HCT116 (cell line): ENCODE measurements at regions not wholly inside any gene's neighbourhood (a gene's known extent, or its start where the extent isn't known, plus 50 kb on each side); places are given as distances from the start of the nearest gene placed in this dataset.
"Not testable (repeated sequence)": the region's sequence is repeated elsewhere in the genome, so short reads cannot be mapped to it uniquely, and the experiment has no call there.

Experiments
- ATAC-seq: fragments of 200-7000 bp; cut with Tn5 transposase; 2 replicates; pipeline ENCODE4 v1.9.1; 2020; ENCODE audit warnings: mild to moderate bottlenecking, moderate library complexity
- BruUV-seq: library from RNA; stranded (reverse); fragments of 400-500 nt; replicated peaks from 2 replicates; lab custom pipeline; 2021; lab: Mats Ljungman, UMichigan
- CTCF ChIA-PET: fragments of 300-600 bp; sonication (Branson Sonifier 250); formaldehyde crosslinking; loops from one replicate; lab custom pipeline; 2021; ENCODE audit warnings: antibody characterized with exemption; lab: Charles Lee
- POLR2A ChIA-PET: fragments of 300-600, 350-600 bp; sonication (Branson Sonifier 250); formaldehyde crosslinking; loops from one replicate; lab custom pipeline; 2021; ENCODE audit warnings: antibody characterized with exemption; lab: Charles Lee
- RAD21 ChIA-PET, 2 experiments: fragments of 300-600 bp; sonication (Branson Sonifier 250); formaldehyde crosslinking; loops; one replicate each; lab custom pipeline; 2023; ENCODE audit warnings: low total read pairs in 2 of 2; ENCODE audit not compliant: uncharacterized antibody in 2 of 2, unreplicated experiment in 2 of 2, low non-redundant PET in 1 of 2; lab: Charles Lee
- DNase-seq: peaks from one replicate; pipeline ENCODE4 v3.0.0-alpha.2; 2010; ENCODE audit warnings: low read depth, low spot score
- H2AFZ ChIP-seq: fragments of 200-600 bp; shearing (Covaris generic), sonication (generic); 2 replicates; pipeline ENCODE4 v1.6.1; 2017; ENCODE audit warnings: low read depth, mixed run types, mixed read lengths, antibody characterized with exemption, low read length; ENCODE audit not compliant: poor library complexity, severe bottlenecking
- H3K27ac ChIP-seq: 2 replicates; pipeline ENCODE4 v1.5.1; 2012; ENCODE audit warnings: low read depth, low read length
- H3K27me3 ChIP-seq: fragments of 200-600 bp; sonication (generic); 2 replicates; pipeline ENCODE4 v1.6.1; 2016; ENCODE audit warnings: mixed run types, low read length, mixed read lengths; ENCODE audit not compliant: insufficient read depth
- H3K36me3 ChIP-seq, 2 experiments: fragments of 200-500 bp in 1 of 2; fragments of 200-600 bp in 1 of 2; sonication (Bioruptor generic) in 1 of 2; sonication (generic) in 1 of 2; 2 replicates each; pipeline versions ENCODE4 v1.5.1 to v1.6.1; 2014 to 2016; ENCODE audit warnings: low read length in 2 of 2, inconsistent platforms in 1 of 2, mixed read lengths in 1 of 2, mixed run types in 1 of 2; ENCODE audit not compliant: insufficient read depth in 2 of 2, control insufficient read depth in 1 of 2
- H3K4me1 ChIP-seq, 2 experiments: fragments of 200-600 bp in 1 of 2; sonication (generic) in 1 of 2; 2 replicates each; pipeline versions ENCODE4 v1.5.1 to v1.6.1; 2012 to 2017; ENCODE audit warnings: low read length in 2 of 2, inconsistent platforms in 1 of 2, mild to moderate bottlenecking in 1 of 2, mixed read lengths in 1 of 2, mixed run types in 1 of 2, moderate library complexity in 1 of 2; ENCODE audit not compliant: insufficient read depth in 2 of 2, control insufficient read depth in 1 of 2
- H3K4me2 ChIP-seq: fragments of 200-600 bp; sonication (generic); 2 replicates; pipeline ENCODE4 v1.6.1; 2017; ENCODE audit warnings: mixed run types, low read length, mixed read lengths
- H3K4me3 ChIP-seq, 2 experiments: fragments of 200-600 bp in 1 of 2; sonication (generic) in 1 of 2; replicated peaks in 1 of 2; 2 replicates each; pipeline ENCODE4 v1.5.1; 2011 to 2016; ENCODE audit warnings: low read length in 2 of 2, control low read depth in 1 of 2, low read depth in 1 of 2, mild to moderate bottlenecking in 1 of 2, mixed read lengths in 1 of 2, mixed run types in 1 of 2
- H3K79me2 ChIP-seq: fragments of 200-600 bp; sonication (generic); 2 replicates; pipeline ENCODE4 v1.6.1; 2017; ENCODE audit warnings: mild to moderate bottlenecking, mixed run types, low read length, moderate library complexity, mixed read lengths; ENCODE audit not compliant: insufficient read depth
- H3K9ac ChIP-seq: fragments of 200-600 bp; sonication (generic); 2 replicates; pipeline ENCODE4 v1.6.1; 2016; ENCODE audit warnings: low read length, mixed read lengths
- H3K9me2 ChIP-seq: fragments of 200-600 bp; sonication (generic), shearing (Covaris generic); 2 replicates; pipeline ENCODE4 v1.6.1; 2017; ENCODE audit warnings: mixed run types, mild to moderate bottlenecking, moderate library complexity; ENCODE audit not compliant: insufficient read depth
- H3K9me3 ChIP-seq, 2 experiments: fragments of 200-500 bp in 1 of 2; fragments of 200-600 bp in 1 of 2; sonication (Bioruptor generic) in 1 of 2; sonication (generic) in 1 of 2; 2 replicates each; pipeline ENCODE4 v1.6.1; 2014 to 2017; ENCODE audit warnings: low read length in 2 of 2, mixed read lengths in 2 of 2, inconsistent platforms in 1 of 2, low read depth in 1 of 2, mild to moderate bottlenecking in 1 of 2, mixed run types in 1 of 2, moderate library complexity in 1 of 2; ENCODE audit not compliant: control insufficient read depth in 1 of 2, insufficient read depth in 1 of 2
- H4K20me1 ChIP-seq: fragments of 200-600 bp; sonication (generic), shearing (Covaris generic); 2 replicates; pipeline ENCODE4 v1.6.1; 2017; ENCODE audit warnings: mixed run types, mild to moderate bottlenecking, moderate library complexity; ENCODE audit not compliant: insufficient read depth
- intact Hi-C: fragments of 100-400 bp; cut with micrococcal nuclease; formaldehyde crosslinking; loops from 2 replicates; pipeline ENCODE4 v1.10.0; 2022

DNA sequence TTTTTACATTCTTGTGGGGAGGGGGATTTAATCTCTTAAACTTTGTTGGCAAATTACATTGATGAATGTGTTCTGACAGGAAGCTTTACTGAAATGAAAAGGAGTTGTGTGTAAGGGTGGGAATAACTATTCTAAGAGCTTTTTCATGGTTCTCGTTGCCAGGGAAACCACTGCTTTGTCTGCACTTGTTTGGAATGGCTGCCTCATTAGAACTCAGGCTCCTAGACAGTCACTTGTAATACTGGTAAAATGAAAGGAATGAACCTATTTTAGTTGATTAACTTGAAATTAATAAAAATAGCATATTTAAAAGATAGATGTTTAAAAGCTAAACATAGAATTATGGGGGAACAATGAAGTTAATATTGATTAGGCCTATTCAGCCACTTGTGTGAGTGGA lies 201.4 kb upstream of the TEKT4 start:
- H3K4me2 ChIP-seq, DNase-seq, H3K9me2 ChIP-seq, ATAC-seq, CTCF ChIA-PET, H2AFZ ChIP-seq, H3K79me2 ChIP-seq, H3K36me3 ChIP-seq, H3K9me3 ChIP-seq, H3K27me3 ChIP-seq, H3K9ac ChIP-seq, BruUV-seq, RAD21 ChIA-PET, intact Hi-C loops, H3K4me3 ChIP-seq, H3K4me1 ChIP-seq, POLR2A ChIA-PET, H4K20me1 ChIP-seq, H3K27ac ChIP-seq: not testable (repeated sequence)

DNA sequence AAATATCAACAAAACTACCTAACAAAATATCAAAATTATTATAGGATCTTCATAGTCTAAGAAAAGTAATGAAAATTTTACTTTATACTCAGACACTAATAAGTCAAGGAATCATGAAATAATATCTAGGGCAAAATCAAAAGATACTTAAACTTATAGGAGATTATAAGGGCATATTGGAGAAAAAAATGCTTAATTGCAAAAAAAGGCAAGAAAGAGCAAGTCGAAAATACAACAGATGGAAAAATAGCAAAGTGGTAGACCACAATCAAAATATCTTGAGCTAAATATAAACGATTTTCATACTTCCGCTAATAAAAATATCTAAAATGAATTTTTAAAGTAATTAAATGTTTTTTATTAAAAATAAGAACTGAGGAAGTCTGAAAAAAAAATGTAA lies 177.0 kb upstream of the TEKT4 start:
- CTCF ChIA-PET, H3K79me2 ChIP-seq, H2AFZ ChIP-seq, ATAC-seq, H3K4me3 ChIP-seq, POLR2A ChIA-PET, H3K27me3 ChIP-seq, H3K36me3 ChIP-seq, H4K20me1 ChIP-seq, H3K9me2 ChIP-seq, H3K9ac ChIP-seq, H3K4me1 ChIP-seq, H3K9me3 ChIP-seq, H3K27ac ChIP-seq, H3K4me2 ChIP-seq, RAD21 ChIA-PET, DNase-seq, BruUV-seq, intact Hi-C loops: not testable (repeated sequence)

DNA sequence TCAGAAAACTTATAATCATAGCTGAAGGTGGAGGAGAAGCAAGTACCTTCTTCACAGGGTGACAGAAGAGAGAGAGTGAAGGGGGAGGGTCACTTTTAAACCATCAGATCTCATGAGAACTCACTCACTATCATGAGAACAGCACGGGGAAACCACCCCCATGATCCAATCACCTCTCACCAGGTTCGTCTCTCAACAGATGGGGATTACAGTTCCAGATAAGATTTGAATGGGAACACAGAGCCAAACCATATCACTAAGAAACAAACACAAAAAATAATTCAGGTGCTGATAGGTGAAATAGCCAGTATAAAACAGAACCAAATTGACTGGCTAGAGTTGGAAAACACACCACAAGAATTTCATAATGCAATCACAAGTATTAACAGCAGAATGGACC lies 162.2 kb upstream of the TEKT4 start:
- RAD21 ChIA-PET, CTCF ChIA-PET, BruUV-seq: not testable (repeated sequence)

More for the DNA sequence above, 162.2 kb upstream of the TEKT4 start:
- ATAC-seq, H4K20me1 ChIP-seq, H3K9me2 ChIP-seq, intact Hi-C loops, H3K4me2 ChIP-seq, H3K4me3 ChIP-seq, H3K79me2 ChIP-seq, POLR2A ChIA-PET, DNase-seq, H3K4me1 ChIP-seq, H3K27me3 ChIP-seq, H2AFZ ChIP-seq, H3K9me3 ChIP-seq, H3K36me3 ChIP-seq, H3K9ac ChIP-seq, H3K27ac ChIP-seq: not testable (repeated sequence)
